Panc1 (cell line): ENCODE measurements at regions not wholly inside any gene's neighbourhood (a gene's known extent, or its start where the extent isn't known, plus 50 kb on each side); places are given as distances from the start of the nearest gene placed in this dataset.

ENCODE experiments used
- ATAC-seq: fragments of 200-7000 bp; cut with Tn5 transposase; 2 replicates; pipeline ENCODE4 v1.9.1; 2020; ENCODE audit warnings: mild to moderate bottlenecking, moderate library complexity
- BruUV-seq: library from RNA; stranded (reverse); fragments of 400-500 nt; replicated peaks from 2 replicates; lab custom pipeline; 2021; lab: Mats Ljungman, UMichigan
- CTCF ChIA-PET: fragments of 300-600 bp; sonication (Branson Sonifier 250); formaldehyde crosslinking; loops from one replicate; lab custom pipeline; 2022; ENCODE audit warnings: antibody characterized with exemption; lab: Charles Lee
- POLR2A ChIA-PET: fragments of 300-600 bp; sonication (Branson Sonifier 250); formaldehyde crosslinking; loops from one replicate; lab custom pipeline; 2022; ENCODE audit warnings: antibody characterized with exemption; lab: Charles Lee
- DNase-seq: peaks from one replicate; pipeline ENCODE4 v3.0.0-alpha.2; 2010; ENCODE audit warnings: low read depth, low spot score
- H3K27ac ChIP-seq: 2 replicates; pipeline ENCODE4 v1.5.1; 2011; ENCODE audit warnings: mild to moderate bottlenecking, low read length, inconsistent platforms
- H3K27me3 ChIP-seq: fragments of 200-500 bp; sonication (Bioruptor generic); 2 replicates; pipeline ENCODE4 v1.6.0; 2014; ENCODE audit warnings: low read length, inconsistent platforms; ENCODE audit not compliant: control insufficient read depth, insufficient read depth
- H3K36me3 ChIP-seq: fragments of 200-500 bp; sonication (Bioruptor generic); 2 replicates; pipeline ENCODE4 v1.5.1; 2014; ENCODE audit warnings: inconsistent platforms, mild to moderate bottlenecking, low read length, moderate library complexity; ENCODE audit not compliant: control insufficient read depth, insufficient read depth
- H3K4me1 ChIP-seq: 2 replicates; pipeline ENCODE4 v1.5.1; 2011; ENCODE audit warnings: inconsistent platforms, mild to moderate bottlenecking, low read length, moderate library complexity; ENCODE audit not compliant: control insufficient read depth, insufficient read depth
- H3K4me3 ChIP-seq, 2 experiments: 2 replicates each; pipeline ENCODE4 v1.5.1; 2011 to 2012; ENCODE audit warnings: low read depth in 2 of 2, low read length in 2 of 2, mild to moderate bottlenecking in 2 of 2, inconsistent platforms in 1 of 2, moderate library complexity in 1 of 2
- H3K9me3 ChIP-seq: fragments of 200-500 bp; sonication (Bioruptor generic); 2 replicates; pipeline ENCODE4 v1.5.1; 2014; ENCODE audit warnings: low read depth, mild to moderate bottlenecking, inconsistent platforms, low read length, moderate library complexity; ENCODE audit not compliant: control insufficient read depth, insufficient read depth
- CTCF ChIP-seq: fragments of 450-650 bp; IDR thresholded peaks from 2 replicates; pipeline ENCODE4 v1.5.1; 2017; ENCODE audit warnings: mild to moderate bottlenecking
- POLR2AphosphoS5 ChIP-seq: IDR thresholded peaks from 2 replicates; pipeline ENCODE4 v1.6.1; 2012; ENCODE audit warnings: mild to moderate bottlenecking, low read depth, low read length, moderate library complexity
- SIN3A ChIP-seq: IDR thresholded peaks from 2 replicates; pipeline ENCODE4 v1.6.1; 2012; ENCODE audit warnings: low read depth, mild to moderate bottlenecking, low read length, moderate library complexity, borderline replicate concordance; ENCODE audit not compliant: insufficient read depth
- TCF7L2 ChIP-seq: IDR thresholded peaks from 2 replicates; pipeline ENCODE4 v1.6.1; 2011; ENCODE audit warnings: mild to moderate bottlenecking, low read depth, low read length, inconsistent platforms
- in situ Hi-C: cut with HindIII; loops from 2 replicates; pipeline ENCODE4 v1.10.0; 2016; ENCODE audit warnings: low sequenced_read_pairs, low pct_unique_long_range_greater_than_20kb
- intact Hi-C: fragments of 100-400 bp; cut with micrococcal nuclease; formaldehyde crosslinking; loops from one replicate; pipeline ENCODE4 v1.10.0; 2022; ENCODE audit not compliant: unreplicated experiment
- TF ChIP-seq, protein P1 (sequence below), 2 experiments: IDR thresholded peaks; 2 replicates each; pipeline ENCODE4 v1.6.1; 2011 to 2012; ENCODE audit warnings: low read depth in 2 of 2, control low read depth in 1 of 2, low read length in 1 of 2, mild to moderate bottlenecking in 1 of 2, moderate library complexity in 1 of 2; ENCODE audit not compliant: insufficient read depth in 1 of 2

GRCh38 chr4:22103768-22104167 is 155.2 kb upstream of the KCNIP4 start:
- no peak for TF ChIP-seq TCF7L2
- no peak for TF ChIP-seq SIN3A
- TF ChIP-seq, protein P1, sequence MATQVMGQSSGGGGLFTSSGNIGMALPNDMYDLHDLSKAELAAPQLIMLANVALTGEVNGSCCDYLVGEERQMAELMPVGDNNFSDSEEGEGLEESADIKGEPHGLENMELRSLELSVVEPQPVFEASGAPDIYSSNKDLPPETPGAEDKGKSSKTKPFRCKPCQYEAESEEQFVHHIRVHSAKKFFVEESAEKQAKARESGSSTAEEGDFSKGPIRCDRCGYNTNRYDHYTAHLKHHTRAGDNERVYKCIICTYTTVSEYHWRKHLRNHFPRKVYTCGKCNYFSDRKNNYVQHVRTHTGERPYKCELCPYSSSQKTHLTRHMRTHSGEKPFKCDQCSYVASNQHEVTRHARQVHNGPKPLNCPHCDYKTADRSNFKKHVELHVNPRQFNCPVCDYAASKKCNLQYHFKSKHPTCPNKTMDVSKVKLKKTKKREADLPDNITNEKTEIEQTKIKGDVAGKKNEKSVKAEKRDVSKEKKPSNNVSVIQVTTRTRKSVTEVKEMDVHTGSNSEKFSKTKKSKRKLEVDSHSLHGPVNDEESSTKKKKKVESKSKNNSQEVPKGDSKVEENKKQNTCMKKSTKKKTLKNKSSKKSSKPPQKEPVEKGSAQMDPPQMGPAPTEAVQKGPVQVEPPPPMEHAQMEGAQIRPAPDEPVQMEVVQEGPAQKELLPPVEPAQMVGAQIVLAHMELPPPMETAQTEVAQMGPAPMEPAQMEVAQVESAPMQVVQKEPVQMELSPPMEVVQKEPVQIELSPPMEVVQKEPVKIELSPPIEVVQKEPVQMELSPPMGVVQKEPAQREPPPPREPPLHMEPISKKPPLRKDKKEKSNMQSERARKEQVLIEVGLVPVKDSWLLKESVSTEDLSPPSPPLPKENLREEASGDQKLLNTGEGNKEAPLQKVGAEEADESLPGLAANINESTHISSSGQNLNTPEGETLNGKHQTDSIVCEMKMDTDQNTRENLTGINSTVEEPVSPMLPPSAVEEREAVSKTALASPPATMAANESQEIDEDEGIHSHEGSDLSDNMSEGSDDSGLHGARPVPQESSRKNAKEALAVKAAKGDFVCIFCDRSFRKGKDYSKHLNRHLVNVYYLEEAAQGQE (IDR thresholded peaks at IDR 0.05; ENCODE audit: insufficient read depth in 1 of 2, low read depth in 2 of 2, low read length in 1 of 2): no peak
- TF ChIP-seq CTCF: no peak
- no peak for TF ChIP-seq POLR2AphosphoS5
- ATAC-seq: no peak
- intact Hi-C loops (no loop called here), in situ Hi-C loops (no loop called here)
- H3K4me1 ChIP-seq: no peaks in the 10 kb centered on the region
- H3K4me3 ChIP-seq: no peak overlapping the region
- no peaks in the 10 kb centered on the region for H3K27me3 ChIP-seq
- no peak overlapping the region for H3K27ac ChIP-seq
- no peaks in the 10 kb centered on the region for H3K36me3 ChIP-seq
- ChIA-PET POLR2A (no interaction called here), CTCF (no interaction called here)
- DNase-seq: no peak
- BruUV-seq: no TSS peak
- H3K9me3 ChIP-seq: no peaks in the 10 kb centered on the region

DNA sequence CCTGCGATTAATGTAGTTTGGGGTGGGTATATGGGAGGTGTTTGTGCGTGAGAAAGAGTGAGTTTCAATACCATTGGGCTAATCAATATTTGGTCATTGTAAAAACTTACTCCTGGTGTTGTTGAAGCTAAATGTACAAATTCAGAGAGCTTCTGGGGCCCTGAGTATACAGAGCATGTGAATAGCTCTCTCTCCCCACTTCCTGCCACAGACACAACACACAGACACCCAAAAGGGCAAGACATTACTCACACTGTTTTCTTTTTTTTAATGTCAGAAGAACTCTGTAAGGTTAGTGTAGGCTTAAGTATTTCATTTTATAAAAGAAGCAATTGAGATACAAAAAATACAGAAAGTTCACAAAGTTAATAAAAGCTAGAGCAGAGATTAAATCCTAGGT is 151.3 kb upstream of the KCNIP4 start:
- no peaks in the 10 kb centered on the region for H3K27me3 ChIP-seq
- H3K4me1 ChIP-seq: no peaks in the 10 kb centered on the region
- DNase-seq (no peak), ATAC-seq (no peak)
- no peak overlapping the region for H3K4me3 ChIP-seq
- in situ Hi-C loops (no loop called here), intact Hi-C loops (loop anchor here (10.0 kb wide), 1 partner anchor 145 kb away; no protein-coding TSS in a partner anchor)
- ChIA-PET POLR2A (no interaction called here), CTCF (no interaction called here)
- H3K27ac ChIP-seq: no peak overlapping the region
- no peaks in the 10 kb centered on the region for H3K36me3 ChIP-seq
- TF ChIP-seq POLR2AphosphoS5 (no peak), CTCF (no peak), SIN3A (no peak), TCF7L2 (no peak)
- TF ChIP-seq, protein P1 (IDR thresholded peaks at IDR 0.05; ENCODE audit: insufficient read depth in 1 of 2, low read depth in 2 of 2, low read length in 1 of 2): no peak
- no peaks in the 10 kb centered on the region for H3K9me3 ChIP-seq
- no TSS peak for BruUV-seq
